SK-N-SH treated with all-trans-retinoic acid at 6 μM for 48 hours (cell line): ENCODE measurements at regions not wholly inside any gene's neighbourhood (a gene's known extent, or its start where the extent isn't known, plus 50 kb on each side); places are given as distances from the start of the nearest gene placed in this dataset.

ENCODE experiments used
- ARNTL ChIP-seq: fragments of 450-650 bp; formaldehyde crosslinking; IDR thresholded peaks from 2 replicates; pipeline ENCODE4 v1.5.0; 2020; ENCODE audit warnings: low read depth, mild to moderate bottlenecking, moderate library complexity, borderline replicate concordance
- BACH2 ChIP-seq: fragments of 250-450 bp; sonication (Bioruptor Pico); IDR thresholded peaks from 2 replicates; pipeline ENCODE4 v1.9.0; 2021; ENCODE audit warnings: mild to moderate bottlenecking, borderline replicate concordance
- CSDC2 ChIP-seq: fragments of 250-450 bp; sonication (Bioruptor Pico); IDR thresholded peaks from 2 replicates; pipeline ENCODE4 v1.5.0; 2020; ENCODE audit warnings: mild to moderate bottlenecking, moderate library complexity
- ESRRG ChIP-seq: fragments of 250-450 bp; sonication (Bioruptor Pico); IDR thresholded peaks from 2 replicates; pipeline ENCODE4 v1.6.1; 2021; ENCODE audit warnings: mild to moderate bottlenecking
- ISL1 ChIP-seq: fragments of 250-450 bp; sonication (Bioruptor Pico); IDR thresholded peaks from 2 replicates; pipeline ENCODE4 v2.1.2; 2022; ENCODE audit warnings: mild to moderate bottlenecking, moderate library complexity
- SNAI2 ChIP-seq: fragments of 250-450 bp; sonication (Bioruptor Pico); IDR thresholded peaks from 2 replicates; pipeline ENCODE4 v1.5.0; 2020; ENCODE audit warnings: mild to moderate bottlenecking, moderate library complexity
- TOX ChIP-seq: fragments of 250-450 bp; sonication (Bioruptor Pico); IDR thresholded peaks from 2 replicates; pipeline ENCODE4 v1.8.0; 2021; ENCODE audit warnings: mild to moderate bottlenecking, moderate library complexity, borderline replicate concordance
- ZC3H10 ChIP-seq: fragments of 250-450 bp; sonication (Bioruptor Pico); IDR thresholded peaks from 2 replicates; pipeline ENCODE4 v1.5.1; 2021; ENCODE audit warnings: mild to moderate bottlenecking, moderate library complexity
- ZFP3 ChIP-seq: fragments of 250-450 bp; sonication (Bioruptor Pico); IDR thresholded peaks from 2 replicates; pipeline ENCODE4 v1.5.0; 2020; ENCODE audit warnings: mild to moderate bottlenecking, moderate library complexity
- ZFP30 ChIP-seq: fragments of 450-650 bp; formaldehyde crosslinking; IDR thresholded peaks from 2 replicates; pipeline ENCODE4 v1.5.0; 2022; ENCODE audit warnings: mild to moderate bottlenecking, moderate library complexity
- ZNF8 ChIP-seq: fragments of 450-650 bp; formaldehyde crosslinking; IDR thresholded peaks from 2 replicates; pipeline ENCODE4 v1.5.0; 2020; ENCODE audit warnings: mild to moderate bottlenecking, moderate library complexity
- TF ChIP-seq, protein P1 (sequence below): fragments of 250-450 bp; sonication (Bioruptor Pico); IDR thresholded peaks from 2 replicates; pipeline ENCODE4 v1.5.1; 2020; ENCODE audit warnings: low read depth, mild to moderate bottlenecking, moderate library complexity
- TF ChIP-seq, protein P2 (sequence below): fragments of 250-450 bp; sonication (Bioruptor Pico); IDR thresholded peaks from 2 replicates; pipeline ENCODE4 v1.8.0; 2020; ENCODE audit warnings: mild to moderate bottlenecking, moderate library complexity, borderline replicate concordance

DNA sequence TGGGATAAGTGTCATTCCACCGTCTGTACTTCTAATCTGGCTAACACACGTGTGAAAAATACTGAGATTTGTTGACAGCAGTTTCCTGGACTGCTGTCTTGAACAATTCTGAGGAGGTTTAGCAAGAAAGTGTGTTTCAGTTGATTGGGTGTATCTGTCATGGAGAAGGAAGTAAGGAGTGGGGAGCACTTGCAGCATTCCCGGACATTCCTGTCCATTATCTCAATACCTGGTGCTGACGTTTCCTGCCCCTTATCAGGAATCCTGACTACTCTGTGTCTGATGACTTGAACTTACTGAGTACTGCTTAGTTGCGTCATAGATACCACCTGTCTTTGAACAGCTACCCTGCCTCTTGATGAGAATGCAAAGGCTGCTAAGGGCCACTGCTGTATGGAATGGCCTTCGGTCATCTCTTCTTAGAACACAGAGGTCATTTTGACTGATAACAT, 72.0 kb upstream of the VKORC1L1 start:
- TF ChIP-seq SNAI2 (CRISPR knock-in tag) (no peak), BACH2 (CRISPR knock-in tag) (no peak), TOX (CRISPR knock-in tag) (no peak), ZFP30 (CRISPR knock-in tag) (no peak), ZFP3 (CRISPR knock-in tag) (no peak), ZC3H10 (CRISPR knock-in tag) (no peak), ESRRG (no peak), ISL1 (CRISPR knock-in tag) (no peak), ARNTL (CRISPR knock-in tag) (no peak), ZNF8 (CRISPR knock-in tag) (no peak), CSDC2 (CRISPR knock-in tag) (no peak)
- TF ChIP-seq, protein P1, sequence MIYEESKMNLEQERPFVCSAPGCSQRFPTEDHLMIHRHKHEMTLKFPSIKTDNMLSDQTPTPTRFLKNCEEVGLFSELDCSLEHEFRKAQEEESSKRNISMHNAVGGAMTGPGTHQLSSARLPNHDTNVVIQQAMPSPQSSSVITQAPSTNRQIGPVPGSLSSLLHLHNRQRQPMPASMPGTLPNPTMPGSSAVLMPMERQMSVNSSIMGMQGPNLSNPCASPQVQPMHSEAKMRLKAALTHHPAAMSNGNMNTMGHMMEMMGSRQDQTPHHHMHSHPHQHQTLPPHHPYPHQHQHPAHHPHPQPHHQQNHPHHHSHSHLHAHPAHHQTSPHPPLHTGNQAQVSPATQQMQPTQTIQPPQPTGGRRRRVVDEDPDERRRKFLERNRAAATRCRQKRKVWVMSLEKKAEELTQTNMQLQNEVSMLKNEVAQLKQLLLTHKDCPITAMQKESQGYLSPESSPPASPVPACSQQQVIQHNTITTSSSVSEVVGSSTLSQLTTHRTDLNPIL (CRISPR knock-in tag), result no peak
- TF ChIP-seq, protein P2, sequence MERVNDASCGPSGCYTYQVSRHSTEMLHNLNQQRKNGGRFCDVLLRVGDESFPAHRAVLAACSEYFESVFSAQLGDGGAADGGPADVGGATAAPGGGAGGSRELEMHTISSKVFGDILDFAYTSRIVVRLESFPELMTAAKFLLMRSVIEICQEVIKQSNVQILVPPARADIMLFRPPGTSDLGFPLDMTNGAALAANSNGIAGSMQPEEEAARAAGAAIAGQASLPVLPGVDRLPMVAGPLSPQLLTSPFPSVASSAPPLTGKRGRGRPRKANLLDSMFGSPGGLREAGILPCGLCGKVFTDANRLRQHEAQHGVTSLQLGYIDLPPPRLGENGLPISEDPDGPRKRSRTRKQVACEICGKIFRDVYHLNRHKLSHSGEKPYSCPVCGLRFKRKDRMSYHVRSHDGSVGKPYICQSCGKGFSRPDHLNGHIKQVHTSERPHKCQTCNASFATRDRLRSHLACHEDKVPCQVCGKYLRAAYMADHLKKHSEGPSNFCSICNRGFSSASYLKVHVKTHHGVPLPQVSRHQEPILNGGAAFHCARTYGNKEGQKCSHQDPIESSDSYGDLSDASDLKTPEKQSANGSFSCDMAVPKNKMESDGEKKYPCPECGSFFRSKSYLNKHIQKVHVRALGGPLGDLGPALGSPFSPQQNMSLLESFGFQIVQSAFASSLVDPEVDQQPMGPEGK (CRISPR knock-in tag), result no peak
